HG02852 (cell line): ENCODE measurements at regions not wholly inside any gene's neighbourhood (a gene's known extent, or its start where the extent isn't known, plus 50 kb on each side); places are given as distances from the start of the nearest gene placed in this dataset.
"Not testable (repeated sequence)": the region's sequence is repeated elsewhere in the genome, so short reads cannot be mapped to it uniquely, and the experiment has no call there.

Experiments
- ATAC-seq: cut with Tn5 transposase; IDR thresholded peaks from one replicate; pipeline ENCODE4 v1.9.1; 2021; ENCODE audit warnings: mild to moderate bottlenecking, moderate library complexity; ENCODE audit not compliant: unreplicated experiment

DNA sequence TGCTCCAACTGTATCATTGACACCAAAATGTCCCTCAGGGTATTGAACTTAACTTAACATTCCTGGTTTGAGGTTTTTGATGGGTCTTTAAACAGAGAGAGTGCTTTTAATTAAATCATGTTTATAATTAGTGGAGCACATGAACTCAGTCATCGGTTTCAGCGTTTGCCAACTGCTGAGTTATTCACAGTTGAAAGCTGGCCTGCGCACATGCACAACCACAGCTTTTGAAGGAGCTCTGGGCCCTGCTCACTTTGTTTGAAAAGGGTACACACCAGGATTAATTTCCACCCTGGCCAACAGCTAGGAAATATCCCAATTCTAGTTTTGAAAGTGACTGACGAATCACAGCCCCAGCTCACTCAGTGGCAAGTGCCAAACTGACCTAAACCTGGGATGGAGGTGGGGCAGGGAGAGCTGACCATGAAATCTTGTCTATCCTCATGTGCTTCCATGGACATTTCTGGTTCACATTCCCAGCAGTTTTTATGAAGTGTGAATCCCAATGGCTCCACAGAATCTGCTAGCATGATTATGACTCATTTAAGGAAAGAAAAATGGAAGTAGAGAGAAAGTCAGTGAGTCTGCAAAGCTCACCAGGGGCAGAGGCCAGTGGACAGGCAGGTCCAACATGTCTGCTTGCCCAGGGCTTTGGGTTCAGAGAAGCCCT, 247.8 kb downstream of the FNDC1 start:
- no peak for ATAC-seq

DNA sequence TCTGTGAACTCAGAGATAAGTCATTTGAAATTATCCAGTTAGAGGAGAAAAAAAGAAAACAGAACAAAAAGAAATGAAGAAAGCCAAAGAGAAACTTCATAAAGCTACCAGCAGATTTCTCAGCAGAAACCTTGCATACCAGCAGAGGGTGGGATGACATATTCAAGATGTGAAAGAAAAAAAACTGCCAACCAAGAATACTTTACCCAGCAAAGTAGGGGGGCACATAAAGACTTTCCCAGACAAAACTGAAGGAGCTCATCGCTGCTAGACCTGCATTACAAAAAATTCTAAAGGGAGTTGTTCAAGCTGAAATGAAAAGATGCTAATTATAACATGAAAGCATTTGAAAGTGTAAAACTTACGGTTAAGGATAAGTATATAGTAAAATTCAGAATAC, 246.3 kb downstream of the FNDC1 start:
- no peak for ATAC-seq

GRCh38 chr6:159414711-159415110, 245.5 kb downstream of the FNDC1 start:
- no peak for ATAC-seq

GRCh38 chr6:159407211-159407780, 238.1 kb downstream of the FNDC1 start:
- not testable (repeated sequence) for ATAC-seq

DNA sequence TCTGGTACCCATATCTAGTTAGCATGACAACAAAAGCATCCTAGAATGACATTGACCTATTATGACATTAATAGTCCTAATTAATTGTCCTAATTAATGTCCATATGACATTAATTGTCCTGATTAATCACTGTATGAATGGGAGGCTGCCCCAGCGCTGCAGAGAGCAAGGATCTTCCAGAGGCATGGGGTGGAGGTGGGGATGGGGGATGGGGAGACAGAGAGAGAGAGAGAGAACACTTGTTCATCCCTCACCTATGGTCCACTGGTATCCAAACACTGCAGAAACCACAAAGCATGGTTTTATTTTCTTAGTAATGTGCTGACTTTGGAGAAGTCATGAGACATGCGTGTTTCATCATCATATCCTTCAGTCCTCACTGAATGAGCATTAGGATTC, 235.1 kb downstream of the FNDC1 start:
- no peak for ATAC-seq

DNA sequence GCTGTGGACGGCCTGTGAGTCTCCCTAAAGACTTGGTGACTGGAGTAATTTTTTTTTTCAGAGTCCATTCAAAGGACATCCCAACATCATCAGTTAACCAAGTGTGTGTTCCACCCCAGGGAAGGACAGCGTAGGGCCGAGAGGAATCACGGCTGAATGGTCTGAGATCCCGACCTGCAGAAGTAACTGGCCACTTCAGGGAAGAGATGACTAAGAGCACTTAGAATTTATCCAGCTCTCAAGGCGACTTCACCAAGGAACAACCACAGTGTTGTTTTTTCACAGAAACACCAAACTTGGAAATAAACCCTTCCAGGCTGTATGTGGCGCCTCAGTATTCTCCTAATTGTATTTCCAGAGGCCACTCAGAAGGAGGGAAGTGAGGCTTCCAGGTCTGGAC, 231.6 kb downstream of the FNDC1 start:
- ATAC-seq = no peak

DNA sequence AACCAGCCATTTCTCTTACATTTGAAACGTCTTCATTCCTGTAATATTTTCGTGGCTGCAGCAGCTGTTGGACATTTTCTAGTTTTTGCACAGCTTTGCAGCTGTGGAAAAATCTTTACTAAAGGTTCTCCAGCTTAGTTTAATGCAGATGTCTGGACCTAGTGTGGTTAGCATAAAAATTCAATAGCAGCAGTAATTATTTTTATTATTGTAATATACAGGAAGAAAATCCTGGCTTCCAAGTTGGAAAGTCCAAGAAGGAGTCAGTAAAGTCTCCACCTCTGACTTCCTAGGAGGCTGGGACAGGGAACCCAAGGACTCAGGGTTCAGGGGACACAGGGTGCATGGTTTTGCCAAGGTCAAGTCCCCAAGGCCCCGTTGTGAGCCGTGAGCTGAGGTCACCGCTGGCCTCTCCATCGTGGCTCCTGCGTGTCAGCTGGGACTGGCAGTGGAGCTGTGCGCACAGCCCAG, 230.6 kb downstream of the FNDC1 start:
- ATAC-seq = no peak

GRCh38 chr6:159398633-159399032, 229.4 kb downstream of the FNDC1 start:
- no peak for ATAC-seq

- ATAC-seq = no peak
These were observed 228.6 kb downstream of the FNDC1 start for GRCh38 chr6:159397753-159398152.

DNA sequence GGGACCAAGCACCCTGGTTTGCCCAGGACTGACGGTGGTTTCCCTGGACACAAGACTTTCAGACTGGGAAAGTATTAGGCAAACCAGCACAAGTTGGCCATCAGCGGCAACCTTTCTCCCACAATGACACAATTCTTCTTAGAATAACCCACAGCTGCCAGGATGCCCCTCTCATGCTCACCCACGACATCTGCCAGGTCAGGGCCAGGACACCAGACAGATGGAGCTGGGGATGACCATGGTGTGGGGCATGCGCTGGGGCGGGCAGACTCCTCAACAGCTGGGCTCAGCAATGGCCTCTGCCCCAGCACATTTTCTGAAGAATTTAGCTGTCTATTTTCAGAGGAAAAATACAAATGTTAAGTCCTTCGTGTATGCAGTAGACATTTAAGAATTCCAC, 226.4 kb downstream of the FNDC1 start:
- ATAC-seq = no peak

GRCh38 chr6:159392695-159393094, 223.5 kb downstream of the FNDC1 start:
- ATAC-seq = not testable (repeated sequence)

GRCh38 chr6:159390381-159390780, 221.2 kb downstream of the FNDC1 start:
- no peak for ATAC-seq

DNA sequence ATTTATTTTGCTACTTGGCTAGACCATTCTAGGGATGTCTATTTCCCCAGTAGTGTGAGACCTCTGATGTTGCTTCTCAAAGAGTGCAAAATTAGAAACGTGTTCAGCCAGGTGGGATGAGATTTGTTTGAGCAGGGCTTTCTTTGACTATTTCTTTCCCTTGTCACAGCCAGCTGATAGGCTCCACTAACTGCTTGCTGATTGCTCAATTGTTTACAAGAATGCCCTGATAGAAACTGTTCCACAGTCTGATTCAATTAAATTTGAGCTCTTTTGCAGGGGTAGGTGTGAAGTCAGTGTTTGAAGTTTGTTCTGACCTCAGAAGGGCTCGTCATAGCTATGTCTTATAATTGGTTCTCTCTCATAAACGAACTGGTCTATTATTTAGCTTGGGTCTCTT, 220.5 kb downstream of the FNDC1 start:
- ATAC-seq = no peak

DNA sequence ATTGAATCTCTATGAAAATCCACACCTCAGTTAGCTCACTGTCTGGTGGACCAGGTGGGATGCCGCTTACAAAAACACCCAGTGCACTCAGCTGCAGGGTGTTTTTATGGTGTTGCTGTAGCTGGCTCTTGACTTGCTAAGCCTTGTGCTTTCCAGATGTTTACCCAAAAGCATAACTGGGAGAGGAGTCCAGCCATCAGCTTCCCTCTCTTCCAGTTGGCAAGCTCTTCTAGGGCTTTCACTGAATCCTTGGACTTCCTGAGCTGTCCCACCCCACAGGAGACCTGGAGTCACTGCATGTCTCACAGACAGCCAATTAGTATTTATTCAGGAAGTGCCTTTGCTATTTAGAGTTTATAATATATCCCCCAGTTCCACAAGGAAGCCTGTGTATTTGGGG, 210.9 kb downstream of the FNDC1 start:
- no peak for ATAC-seq

- no peak for ATAC-seq
These were observed 209.5 kb downstream of the FNDC1 start for GRCh38 chr6:159378411-159379328.

DNA sequence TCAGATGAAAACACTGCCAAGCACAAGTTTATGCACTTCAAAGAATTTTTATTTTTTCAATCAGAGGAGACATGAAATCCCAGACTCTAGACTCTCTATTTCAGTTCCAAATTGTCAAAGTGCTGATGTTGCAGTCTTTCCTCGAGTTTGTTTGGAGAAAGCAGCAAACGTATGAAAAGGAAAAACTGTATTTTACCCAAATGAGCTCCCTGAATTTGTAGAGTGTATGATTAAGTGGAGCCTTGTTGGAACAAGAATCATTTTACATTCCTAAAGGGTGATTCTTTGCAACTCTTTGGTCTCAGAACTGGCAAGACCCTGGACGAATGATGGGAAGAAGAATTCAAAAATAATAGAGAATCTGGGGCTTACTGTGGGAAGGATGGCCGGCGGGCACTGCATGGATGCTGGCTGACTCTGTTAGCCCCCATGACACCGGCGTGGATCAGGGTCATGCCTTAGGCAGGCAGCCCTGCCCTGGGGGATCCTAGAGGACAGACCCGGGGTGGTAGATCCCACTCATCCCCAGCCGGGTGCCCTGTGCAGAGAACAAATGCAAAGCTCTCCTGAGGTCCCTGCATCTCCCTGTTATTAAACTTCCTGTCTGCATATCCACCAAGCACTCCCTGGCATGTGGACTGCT, 207.4 kb downstream of the FNDC1 start:
- no peak for ATAC-seq

DNA sequence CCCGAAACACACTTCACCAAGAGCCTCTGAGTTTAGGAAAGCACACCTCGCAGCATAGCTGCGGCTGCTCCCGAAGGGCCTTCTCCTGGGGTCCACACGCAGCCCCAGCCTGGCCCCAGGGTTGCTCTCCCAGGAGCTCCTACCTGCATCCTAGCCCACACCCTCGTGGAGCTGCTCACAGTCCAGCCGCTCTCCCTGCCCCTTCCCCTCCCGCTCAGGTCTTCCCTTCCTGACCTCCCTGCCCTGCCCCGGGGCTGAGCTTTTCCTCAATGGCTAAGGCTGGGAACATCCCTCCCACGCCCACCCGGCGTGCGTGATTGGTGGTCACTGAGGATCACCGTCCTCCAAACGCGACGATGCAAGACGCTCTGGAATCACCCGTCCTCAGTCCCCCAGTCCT, 205.8 kb downstream of the FNDC1 start:
- no peak for ATAC-seq

GRCh38 chr6:159373670-159374069, 204.5 kb downstream of the FNDC1 start:
- no peak for ATAC-seq

DNA sequence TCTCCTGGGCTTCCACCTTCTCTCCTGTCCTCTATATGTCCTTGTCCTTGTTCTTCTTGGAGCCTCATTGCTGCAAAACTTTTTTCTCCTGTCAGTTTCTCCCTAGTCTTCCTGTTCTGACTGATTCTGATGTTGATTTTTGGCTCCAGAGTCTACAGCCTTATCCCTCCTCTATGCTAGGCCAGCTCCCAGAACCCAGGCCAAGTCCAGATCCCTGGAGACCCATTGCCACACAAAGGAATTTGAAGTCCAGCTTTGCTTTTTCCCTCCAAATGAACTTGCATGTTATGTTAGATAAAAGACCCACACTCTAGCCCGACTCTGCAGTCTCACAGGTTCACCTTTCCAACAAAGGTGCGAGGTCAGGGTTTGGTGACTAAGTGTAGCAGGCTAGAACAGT, 203.1 kb downstream of the FNDC1 start:
- no peak for ATAC-seq

GRCh38 chr6:159360306-159360705, 191.1 kb downstream of the FNDC1 start:
- ATAC-seq = no peak

DNA sequence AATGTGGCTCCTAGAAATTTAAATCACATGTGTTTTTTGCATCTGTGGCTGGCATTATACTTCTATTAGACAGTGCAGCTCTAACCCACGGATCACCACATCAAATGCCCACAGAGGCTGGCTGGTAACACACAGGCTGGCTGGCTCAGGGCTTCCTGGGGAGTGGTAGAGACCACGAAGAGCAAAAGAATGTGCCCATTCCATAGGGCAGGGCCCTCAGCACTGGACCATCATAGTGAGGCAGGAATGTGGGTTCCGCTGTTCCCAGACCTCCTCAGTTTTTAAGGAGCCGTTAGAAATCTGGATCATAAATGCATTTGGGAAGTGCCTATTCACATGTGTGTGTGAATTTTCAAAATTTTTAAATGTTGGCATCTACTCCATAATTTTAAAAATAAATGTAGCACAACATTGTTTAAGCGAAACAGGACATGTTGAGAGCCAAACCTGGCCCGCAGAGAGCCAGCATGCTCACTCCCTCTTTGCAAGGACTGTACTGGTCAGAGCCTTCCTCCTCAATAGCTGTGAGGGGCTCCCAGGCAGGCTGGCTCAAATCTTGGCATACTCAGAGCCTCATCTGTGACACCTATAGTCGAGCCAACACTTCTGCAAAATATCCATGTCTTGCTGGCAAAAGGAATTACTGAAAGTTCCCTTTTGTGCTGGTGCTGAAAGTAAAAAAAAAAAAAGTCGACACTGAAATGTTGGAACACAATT, 190.5 kb downstream of the FNDC1 start:
- no peak for ATAC-seq
